Large intestine (tissue), 3 donors: ENCODE measurements at regions not wholly inside any gene's neighbourhood (a gene's known extent, or its start where the extent isn't known, plus 50 kb on each side); places are given as distances from the start of the nearest gene placed in this dataset.
"Not testable (repeated sequence)": the region's sequence is repeated elsewhere in the genome, so short reads cannot be mapped to it uniquely, and the experiment has no call there.

Experiments
- DNase-seq, 2 donors: peaks; one replicate each; pipeline versions ENCODE4 v3.0.0 to v3.0.0-alpha.2; 2013
- H3K27ac ChIP-seq: one replicate; pipeline ENCODE4 v1.5.1; 2013; ENCODE audit warnings: low read length
- H3K27me3 ChIP-seq: 2 replicates; pipeline ENCODE4 v1.6.1; 2013; ENCODE audit warnings: low read length; ENCODE audit not compliant: control insufficient read depth, insufficient read depth
- H3K36me3 ChIP-seq: 2 replicates; pipeline ENCODE4 v1.6.1; 2013; ENCODE audit warnings: low read length; ENCODE audit not compliant: control insufficient read depth, insufficient read depth
- H3K4me1 ChIP-seq: one replicate; pipeline ENCODE4 v1.6.1; 2013; ENCODE audit warnings: low read length; ENCODE audit not compliant: control insufficient read depth, insufficient read depth
- H3K4me3 ChIP-seq: one replicate; pipeline ENCODE4 v1.5.1; 2013; ENCODE audit warnings: low read length
- H3K9me3 ChIP-seq: one replicate; pipeline ENCODE4 v1.6.1; 2013; ENCODE audit warnings: mild to moderate bottlenecking, low read depth, low read length, moderate library complexity; ENCODE audit not compliant: control insufficient read depth
- WGBS: methylation state at CpG from one replicate; pipeline ENCODE4 v1.1.5; 2013; ENCODE audit warnings: low lambda C conversion rate; ENCODE audit not compliant: insufficient coverage; 5-methylcytosine and 5-hydroxymethylcytosine counted together

DNA sequence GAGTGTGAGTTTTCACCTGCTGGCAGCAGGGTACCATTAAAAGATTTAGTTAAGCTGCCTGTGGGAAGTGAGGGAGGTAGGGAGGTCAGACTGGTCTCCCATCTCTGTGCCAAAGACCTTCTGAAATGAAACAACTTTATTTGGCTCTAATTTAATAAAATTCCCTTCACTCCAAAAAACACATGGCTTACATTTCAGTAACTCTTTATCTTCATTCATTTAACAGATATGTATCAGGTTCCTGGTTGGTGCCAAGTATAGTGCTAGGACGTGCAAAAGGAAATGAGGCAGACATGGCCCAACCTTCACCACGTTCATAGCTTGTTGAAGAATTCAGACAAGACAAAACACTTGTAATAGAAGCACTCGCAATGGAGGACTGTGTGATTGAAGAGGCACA, 282.3 kb downstream of the SEC16B start:
- H3K4me3 ChIP-seq: no peak overlapping the region
- H3K36me3 ChIP-seq: no peaks in the 10 kb centered on the region
- WGBS: 83% methylated on average over 1 of the region's 3 CpGs
- no peak for DNase-seq
- no peaks in the 10 kb centered on the region for H3K9me3 ChIP-seq
- H3K4me1 ChIP-seq: no peaks in the 10 kb centered on the region
- no peaks in the 10 kb centered on the region for H3K27me3 ChIP-seq
- no peak overlapping the region for H3K27ac ChIP-seq

DNA sequence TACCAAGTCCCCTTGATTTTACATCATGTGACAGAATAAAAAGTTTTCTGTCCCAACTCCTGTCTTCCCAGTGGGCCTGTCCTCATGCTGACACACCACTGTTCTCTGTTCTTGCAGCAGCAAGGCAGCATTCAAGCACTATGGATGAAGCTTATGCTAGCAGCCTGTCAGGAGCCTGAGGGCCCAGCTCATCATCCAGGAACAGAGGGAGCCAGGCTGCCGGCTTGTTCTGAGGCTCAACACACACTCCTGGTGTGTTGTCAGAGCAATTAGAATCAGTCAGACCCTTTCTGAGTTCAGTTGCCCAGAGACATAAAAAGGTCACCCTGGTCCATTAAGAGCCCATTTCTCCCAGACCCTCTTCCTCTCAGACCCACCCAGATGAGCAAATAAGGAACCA, 282.9 kb downstream of the SEC16B start:
- no peaks in the 10 kb centered on the region for H3K9me3 ChIP-seq
- H3K4me3 ChIP-seq: no peak overlapping the region
- no peak overlapping the region for H3K27ac ChIP-seq
- no peaks in the 10 kb centered on the region for H3K36me3 ChIP-seq
- WGBS: no CpG with 5 or more reads among the region's 1 CpG
- DNase-seq: no peak
- H3K27me3 ChIP-seq: no peaks in the 10 kb centered on the region
- H3K4me1 ChIP-seq: no peaks in the 10 kb centered on the region

DNA sequence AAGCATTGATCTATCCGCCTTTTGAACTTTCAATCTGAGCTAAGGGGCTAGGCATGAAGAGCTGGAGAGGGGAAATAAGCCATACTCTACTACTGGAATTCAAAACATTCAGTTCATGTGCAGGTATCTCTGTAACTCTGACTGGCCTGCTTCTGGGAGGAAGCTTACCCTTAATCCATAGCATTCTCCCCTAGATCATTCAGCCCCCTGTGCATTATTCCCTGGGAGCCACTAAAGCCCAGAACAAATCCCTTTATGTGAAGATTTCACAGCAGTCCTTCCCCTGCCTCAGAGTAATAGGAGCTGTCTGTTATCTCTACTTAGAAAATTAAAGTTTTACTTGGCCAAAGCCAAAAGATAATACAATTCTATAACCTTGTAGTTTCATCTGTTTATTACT, 300.7 kb downstream of the SEC16B start:
- no peaks in the 10 kb centered on the region for H3K4me1 ChIP-seq
- H3K9me3 ChIP-seq: no peaks in the 10 kb centered on the region
- DNase-seq: no peak
- no peak overlapping the region for H3K4me3 ChIP-seq
- no peak overlapping the region for H3K27ac ChIP-seq
- no peaks in the 10 kb centered on the region for H3K27me3 ChIP-seq
- no peaks in the 10 kb centered on the region for H3K36me3 ChIP-seq
- WGBS: no CpG with 5 or more reads among the region's 1 CpG

DNA sequence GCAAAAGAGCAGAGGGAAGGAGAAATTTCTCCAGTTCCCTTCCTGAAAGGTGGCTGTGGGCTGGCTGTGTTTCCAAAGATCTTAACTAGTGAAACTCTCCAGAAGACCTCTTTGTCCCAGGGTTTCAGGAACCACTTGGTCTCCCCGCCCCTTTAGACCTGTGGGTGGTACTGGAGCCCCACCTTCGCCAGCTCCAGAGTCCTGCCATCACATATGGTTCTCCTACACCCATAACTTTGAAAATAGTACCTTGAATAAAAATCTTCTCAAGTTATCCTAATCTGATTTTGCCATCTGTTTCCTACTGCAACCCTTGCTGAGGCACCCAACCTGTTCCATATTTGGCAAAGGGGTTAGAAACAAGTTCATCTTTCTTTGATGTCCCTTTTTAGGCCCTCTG, 303.9 kb downstream of the SEC16B start:
- WGBS: no CpG with 5 or more reads among the region's 2 CpGs
- Histone ChIP-seq H3K9me3 (no peaks in the 10 kb centered on the region), H3K27ac (no peak overlapping the region), H3K27me3 (no peaks in the 10 kb centered on the region), H3K4me1 (no peaks in the 10 kb centered on the region), H3K4me3 (no peak overlapping the region), H3K36me3 (no peaks in the 10 kb centered on the region)
- DNase-seq: no peak

DNA sequence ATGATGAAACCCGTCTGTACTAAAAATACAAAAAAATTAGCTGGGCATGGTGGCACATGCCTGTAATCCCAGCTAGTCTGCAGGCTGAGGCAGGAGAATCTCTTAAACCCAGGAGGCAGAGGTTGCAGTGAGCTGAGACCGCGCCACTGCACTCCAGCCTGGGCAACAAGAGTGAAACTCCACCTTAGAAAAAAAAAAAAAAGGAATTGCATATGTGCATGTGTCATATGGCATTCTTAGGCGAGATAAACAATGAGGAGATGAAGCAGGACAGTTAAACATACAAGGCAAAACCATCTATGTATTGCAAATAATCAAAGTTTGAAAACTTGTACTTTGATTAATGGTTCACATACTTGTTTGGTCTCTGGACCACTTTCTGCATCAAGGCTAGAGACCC, 305.1 kb downstream of the SEC16B start:
- H3K4me3 ChIP-seq, DNase-seq, H3K27me3 ChIP-seq, H3K27ac ChIP-seq, H3K4me1 ChIP-seq, H3K9me3 ChIP-seq, H3K36me3 ChIP-seq: not testable (repeated sequence)
- no CpG with 5 or more reads among the region's 4 CpGs for WGBS

DNA sequence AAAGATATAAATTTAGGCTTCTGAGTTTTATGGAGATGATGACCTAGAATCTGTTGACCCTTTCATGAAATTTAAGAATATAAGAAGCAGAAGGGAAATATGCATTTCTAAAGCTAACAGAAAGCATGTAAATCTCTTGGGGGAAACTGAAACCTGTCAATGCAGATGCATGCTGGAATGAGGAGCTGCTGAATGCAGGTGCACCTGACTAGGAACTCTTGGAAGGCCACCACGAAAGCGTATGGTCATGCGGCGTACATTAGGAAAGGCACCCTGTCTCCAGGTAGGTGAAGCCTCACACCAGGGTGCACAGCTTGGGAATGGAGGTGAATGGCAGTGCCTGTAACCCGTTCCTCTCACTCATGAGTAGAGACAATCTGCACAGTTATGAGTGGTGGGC, 309.7 kb downstream of the SEC16B start:
- Histone ChIP-seq H3K9me3 (no peaks in the 10 kb centered on the region), H3K27ac (no peak overlapping the region), H3K4me3 (no peak overlapping the region), H3K4me1 (no peaks in the 10 kb centered on the region), H3K36me3 (no peaks in the 10 kb centered on the region), H3K27me3 (no peaks in the 10 kb centered on the region)
- no peak for DNase-seq
- WGBS: no CpG with 5 or more reads among the region's 5 CpGs

DNA sequence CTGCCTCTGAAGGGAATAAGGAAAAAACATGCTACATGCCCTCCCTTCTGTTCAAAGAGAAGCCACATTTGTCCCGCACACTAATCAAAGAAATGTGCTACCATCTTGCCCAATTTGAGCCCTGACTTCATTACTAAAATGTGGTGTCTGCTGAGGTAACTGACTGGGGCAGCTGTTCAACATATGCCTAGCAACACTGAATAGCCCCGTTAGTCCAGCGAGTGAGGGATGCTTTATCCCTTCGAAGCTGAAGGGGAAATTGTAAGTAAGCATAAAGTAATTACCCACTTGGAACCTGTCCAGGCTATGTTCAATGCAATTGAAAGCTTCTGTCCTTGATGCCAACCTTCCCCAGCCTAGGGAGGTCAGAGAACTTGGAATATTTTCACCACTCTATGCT, 310.6 kb downstream of the SEC16B start:
- Histone ChIP-seq H3K4me1 (no peaks in the 10 kb centered on the region), H3K27me3 (no peaks in the 10 kb centered on the region), H3K36me3 (no peaks in the 10 kb centered on the region), H3K9me3 (no peaks in the 10 kb centered on the region), H3K4me3 (no peak overlapping the region), H3K27ac (no peak overlapping the region)
- peak in 1 of 2 donors; percentile 7 for DNase-seq
- WGBS: no CpG with 5 or more reads among the region's 4 CpGs

DNA sequence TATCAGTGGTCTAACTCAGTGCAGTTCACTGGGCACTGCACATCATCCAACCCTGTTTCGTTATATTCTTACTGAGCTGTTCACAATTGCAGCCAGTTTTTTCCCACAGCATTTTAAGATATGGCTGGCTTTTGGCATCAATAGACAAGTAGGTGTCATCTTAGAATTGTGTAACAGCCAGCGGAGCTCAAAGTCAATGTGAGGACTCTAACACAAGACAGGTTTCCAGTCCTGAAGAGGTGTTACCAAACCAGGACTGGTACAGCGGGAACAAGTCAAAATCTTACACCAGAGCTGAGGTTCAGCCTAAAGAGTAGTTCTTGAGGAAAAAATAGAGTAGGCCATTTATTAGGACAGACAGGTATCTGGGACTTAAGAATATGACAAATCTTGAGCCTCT, 313.3 kb downstream of the SEC16B start:
- no peaks in the 10 kb centered on the region for H3K4me1 ChIP-seq
- H3K27ac ChIP-seq: no peak overlapping the region
- WGBS: no CpG with 5 or more reads among the region's 3 CpGs
- H3K27me3 ChIP-seq: no peaks in the 10 kb centered on the region
- no peaks in the 10 kb centered on the region for H3K36me3 ChIP-seq
- H3K4me3 ChIP-seq: no peak overlapping the region
- DNase-seq: no peak
- no peaks in the 10 kb centered on the region for H3K9me3 ChIP-seq

DNA sequence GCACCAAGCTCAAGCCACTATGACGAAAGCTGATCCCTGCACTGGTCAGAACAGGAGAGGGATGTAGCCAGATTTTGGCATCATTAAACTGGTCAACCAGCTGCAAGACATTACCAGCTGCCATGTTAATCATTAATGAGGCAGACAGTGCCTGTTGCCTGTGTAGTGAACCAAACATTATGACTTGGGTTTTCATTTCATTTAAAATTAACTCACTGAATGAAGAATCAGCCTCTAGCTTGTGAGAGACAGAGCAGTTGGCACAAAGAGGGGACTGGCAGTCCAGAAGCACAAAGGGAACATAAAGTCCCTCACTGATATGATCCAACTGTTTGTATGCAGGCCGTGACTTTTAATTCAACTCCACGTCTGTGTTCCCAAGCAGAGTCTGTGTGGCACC, 318.9 kb downstream of the SEC16B start:
- Histone ChIP-seq H3K4me3 (no peak overlapping the region), H3K27me3 (no peaks in the 10 kb centered on the region), H3K36me3 (no peaks in the 10 kb centered on the region), H3K9me3 (no peaks in the 10 kb centered on the region), H3K27ac (no peak overlapping the region), H3K4me1 (no peaks in the 10 kb centered on the region)
- 53% methylated on average over 2 of the region's 3 CpGs for WGBS
- peak in 1 of 2 donors; percentile 2 for DNase-seq

DNA sequence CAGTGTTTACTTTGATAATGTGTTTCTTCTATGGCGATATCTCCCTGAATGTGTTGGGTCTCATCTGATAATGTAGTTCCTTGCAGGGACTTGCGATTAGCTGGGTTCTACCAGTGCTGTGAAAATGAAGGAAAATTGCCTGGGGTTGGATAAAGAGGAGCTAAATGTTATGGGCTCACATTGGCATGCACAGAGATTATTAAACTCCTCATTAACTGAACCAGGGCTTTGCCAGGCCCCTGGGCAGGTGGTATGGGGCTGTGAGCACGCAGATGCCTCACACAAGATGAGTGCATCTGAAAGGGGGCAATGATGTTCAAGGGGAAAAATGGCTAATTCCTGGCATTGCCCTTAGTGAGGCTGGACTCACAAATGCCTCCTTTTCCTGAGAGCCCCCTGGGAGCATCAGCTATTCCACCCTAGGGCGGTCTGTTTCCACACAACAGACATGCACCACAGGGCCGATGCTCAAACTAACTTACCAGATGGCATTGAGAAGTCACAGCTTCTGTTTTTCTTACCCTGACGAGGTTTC, 321.1 kb downstream of the SEC16B start:
- no peaks in the 10 kb centered on the region for H3K9me3 ChIP-seq
- WGBS: 100% methylated on average over 1 of the region's 6 CpGs
- no peaks in the 10 kb centered on the region for H3K27me3 ChIP-seq
- H3K4me1 ChIP-seq: no peaks in the 10 kb centered on the region
- no peak for DNase-seq
- no peaks in the 10 kb centered on the region for H3K36me3 ChIP-seq
- no peak overlapping the region for H3K4me3 ChIP-seq
- H3K27ac ChIP-seq: no peak overlapping the region

DNA sequence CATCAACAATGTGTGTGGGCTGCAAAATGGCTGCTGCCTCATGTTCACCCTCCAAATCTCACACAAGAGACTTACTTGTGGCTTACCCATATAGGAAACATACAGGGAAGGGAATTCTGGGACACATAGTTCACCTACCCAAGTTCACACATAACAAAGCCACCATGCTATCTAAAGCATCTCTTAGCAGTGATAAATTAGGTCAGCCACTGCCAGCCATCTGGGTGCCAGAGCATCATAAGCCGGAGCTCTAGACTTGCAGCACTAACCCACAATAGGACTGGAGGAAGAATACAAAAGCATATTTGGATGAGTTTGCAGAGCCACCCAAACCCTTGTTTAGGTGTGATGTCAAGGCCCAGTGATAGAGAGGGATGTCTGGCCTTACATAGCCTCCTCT, 321.7 kb downstream of the SEC16B start:
- no peak for DNase-seq
- no peak overlapping the region for H3K27ac ChIP-seq
- no CpG with 5 or more reads among the region's 1 CpG for WGBS
- no peaks in the 10 kb centered on the region for H3K27me3 ChIP-seq
- H3K4me3 ChIP-seq: no peak overlapping the region
- H3K36me3 ChIP-seq: no peaks in the 10 kb centered on the region
- H3K4me1 ChIP-seq: no peaks in the 10 kb centered on the region
- no peaks in the 10 kb centered on the region for H3K9me3 ChIP-seq
